ENCODE measurements at regions not wholly inside any gene's neighbourhood (a gene's known extent, or its start where the extent isn't known, plus 50 kb on each side); places are given as distances from the start of the nearest gene placed in this dataset.

- Histone ChIP-seq H3K14ac (replicated peaks; ENCODE audit: low read depth, low read length) (no peak overlapping the region), H3K36me3 (ENCODE audit: control insufficient read depth, insufficient read depth, low read length) (no peaks in the 10 kb centered on the region), H2BK20ac (ENCODE audit: low read depth, low read length) (no peak overlapping the region), H3K9me3 (ENCODE audit: control insufficient read depth, insufficient read depth, low read length) (peaks cover 5% of the 10 kb centered on the region; the same call in 1 of the 2 replicates), H3K27ac (ENCODE audit: insufficient read depth, low read length) (no peak overlapping the region), H4K20me1 (ENCODE audit: insufficient read depth, low read length) (no peaks in the 10 kb centered on the region), H2AK5ac (ENCODE audit: low read depth, low read length) (no peak overlapping the region), H3K9me1 (ENCODE audit: insufficient read depth, low read length) (no peaks in the 10 kb centered on the region), H2BK120ac (ENCODE audit: low read depth, low read length) (no peak overlapping the region), H2AFZ (replicated peaks; ENCODE audit: low read length, poor library complexity) (no peak overlapping the region), H3K18ac (ENCODE audit: low read depth, low read length) (no peak overlapping the region), H3K79me1 (ENCODE audit: low read depth in 1 of 2, low read length in 2 of 2) (no peaks in the 10 kb centered on the region), H4K91ac (ENCODE audit: insufficient read depth, low read depth, low read length) (no peak overlapping the region), H3K9ac (ENCODE audit: low read depth, low read length) (no peak overlapping the region), H3K56ac (ENCODE audit: extremely low read depth, insufficient read depth, low read length) (no peak overlapping the region), H2AK9ac (replicated peaks; ENCODE audit: low read depth, low read length, poor library complexity) (no peak overlapping the region), H3K23ac (ENCODE audit: low read depth, low read length) (no peak overlapping the region), H3K4ac (ENCODE audit: low read depth, low read length) (no peak overlapping the region), H3K4me3 (ENCODE audit: insufficient read depth, low read depth, low read length) (no peak overlapping the region), H3K4me1 (ENCODE audit: control insufficient read depth, insufficient read depth, low read length) (no peaks in the 10 kb centered on the region), H2BK5ac (ENCODE audit: low read depth, low read length, poor library complexity, severe bottlenecking) (no peak overlapping the region), H3K27me3 (ENCODE audit: control insufficient read depth, insufficient read depth, low read length) (no peaks in the 10 kb centered on the region), H4K5ac (ENCODE audit: low read depth, low read length) (no peak overlapping the region), H3K4me2 (ENCODE audit: low read depth, low read length) (no peak overlapping the region), H2BK15ac (ENCODE audit: low read depth, low read length) (no peak overlapping the region), H4K8ac (ENCODE audit: low read depth in 2 of 2, low read length in 2 of 2) (no peak overlapping the region)
- TF ChIP-seq BHLHE40 (IDR thresholded peaks at IDR 0.05; ENCODE audit: low read depth, low read length), result no peak
- no peak for TF ChIP-seq POLR2A (IDR thresholded peaks at IDR 0.05; ENCODE audit: low read depth, low read length)
- no peak for TF ChIP-seq FOS (IDR thresholded peaks at IDR 0.05; ENCODE audit: low read depth, low read length)
- TF ChIP-seq SMC3 (IDR thresholded peaks at IDR 0.05; ENCODE audit: low read depth, low read length), result no peak
- no peak for TF ChIP-seq ELK1 (IDR thresholded peaks at IDR 0.05; ENCODE audit: borderline replicate concordance, low read depth, low read length)
- WGBS, 2 experiments (ENCODE audit: extremely low coverage in 2 of 2, insufficient read length in 1 of 2), result no CpG with 5 or more reads among the region's 3 CpGs
- BruUV-seq (replicated peaks), result no TSS peak
- ChIA-PET CTCF (no interaction called here), POLR2A (ENCODE audit: unreplicated experiment) (no interaction called here)
- intact Hi-C loops (cut with micrococcal nuclease), result no loop called here
- in situ Hi-C loops (cut with MboI; ENCODE audit: low sequenced_read_pairs), result no loop called here
- dilution Hi-C loops (cut with HindIII; ENCODE audit: low sequenced_read_pairs, unreplicated experiment), result no loop called here
- DNase-seq, result no peak
- ATAC-seq (ENCODE audit: low read depth), result no peak
These were observed 62.1 kb upstream of the SHH start for GRCh38 chr7:155874411-155874810.
